ENCODE measurements at regions not wholly inside any gene's neighbourhood (a gene's known extent, or its start where the extent isn't known, plus 50 kb on each side); places are given as distances from the start of the nearest gene placed in this dataset.

- Histone ChIP-seq H2AFZ (replicated peaks; ENCODE audit: low read length, poor library complexity) (no peak overlapping the region), H3K79me1 (ENCODE audit: low read depth in 1 of 2, low read length in 2 of 2) (no peaks in the 10 kb centered on the region), H3K18ac (ENCODE audit: low read depth, low read length) (peak overlapping the region; percentile 74; the same call in 1 of the 2 replicates), H3K14ac (replicated peaks; ENCODE audit: low read depth, low read length) (no peak overlapping the region), H3K27me3 (ENCODE audit: control insufficient read depth, insufficient read depth, low read length) (no peaks in the 10 kb centered on the region), H4K8ac (ENCODE audit: low read depth in 2 of 2, low read length in 2 of 2) (no peak overlapping the region), H2BK5ac (ENCODE audit: low read depth, low read length, poor library complexity, severe bottlenecking) (no peak overlapping the region), H4K5ac (ENCODE audit: low read depth, low read length) (peak overlapping the region; percentile 74; the same call in 1 of the 2 replicates), H3K9ac (ENCODE audit: low read depth, low read length) (no peak overlapping the region), H3K27ac (ENCODE audit: insufficient read depth, low read length) (no peak overlapping the region), H4K20me1 (ENCODE audit: insufficient read depth, low read length) (no peaks in the 10 kb centered on the region), H3K4me3 (ENCODE audit: insufficient read depth, low read depth, low read length) (no peak overlapping the region), H2BK20ac (ENCODE audit: low read depth, low read length) (no peak overlapping the region), H2AK9ac (replicated peaks; ENCODE audit: low read depth, low read length, poor library complexity) (no peak overlapping the region), H3K9me3 (ENCODE audit: control insufficient read depth, insufficient read depth, low read length) (no peaks in the 10 kb centered on the region), H3K36me3 (ENCODE audit: control insufficient read depth, insufficient read depth, low read length) (no peaks in the 10 kb centered on the region), H4K91ac (ENCODE audit: insufficient read depth, low read depth, low read length) (no peak overlapping the region), H3K4me1 (ENCODE audit: control insufficient read depth, insufficient read depth, low read length) (no peaks in the 10 kb centered on the region), H3K23ac (ENCODE audit: low read depth, low read length) (no peak overlapping the region), H3K4me2 (ENCODE audit: low read depth, low read length) (peak overlapping the region; percentile 55; the same call in 1 of the 2 replicates), H3K4ac (ENCODE audit: low read depth, low read length) (no peak overlapping the region), H3K9me1 (ENCODE audit: insufficient read depth, low read length) (no peaks in the 10 kb centered on the region), H3K56ac (ENCODE audit: extremely low read depth, insufficient read depth, low read length) (no peak overlapping the region), H2BK15ac (ENCODE audit: low read depth, low read length) (no peak overlapping the region), H2AK5ac (ENCODE audit: low read depth, low read length) (no peak overlapping the region), H2BK120ac (ENCODE audit: low read depth, low read length) (no peak overlapping the region)
- in situ Hi-C loops (cut with MboI; ENCODE audit: low sequenced_read_pairs) (no loop called here), dilution Hi-C loops (cut with HindIII; ENCODE audit: low sequenced_read_pairs, unreplicated experiment) (no loop called here), intact Hi-C loops (cut with micrococcal nuclease) (no loop called here)
- TF ChIP-seq USF2 (IDR thresholded peaks at IDR 0.05; ENCODE audit: low read depth, low read length) (no peak), SMC3 (IDR thresholded peaks at IDR 0.05; ENCODE audit: low read depth, low read length) (no peak), RAD21 (IDR thresholded peaks at IDR 0.05; ENCODE audit: low read length) (no peak), FOS (IDR thresholded peaks at IDR 0.05; ENCODE audit: low read depth, low read length) (no peak), RCOR1 (IDR thresholded peaks at IDR 0.05; ENCODE audit: insufficient replicate concordance, low read length) (no peak), RFX5 (IDR thresholded peaks at IDR 0.05; ENCODE audit: low read depth, low read length) (no peak), MXI1 (IDR thresholded peaks at IDR 0.05; ENCODE audit: borderline replicate concordance, low read depth, low read length) (no peak), BHLHE40 (IDR thresholded peaks at IDR 0.05; ENCODE audit: low read depth, low read length) (no peak), CEBPB (IDR thresholded peaks at IDR 0.05; ENCODE audit: low read depth, low read length) (no peak)
- POLR2A ChIA-PET (ENCODE audit: unreplicated experiment) = no interaction called here
- no peak; the same call in 1 of the 2 replicates for ATAC-seq (ENCODE audit: low read depth)
- CTCF ChIA-PET = interaction anchor here (1.5 kb wide), 1 partner anchor 17 kb away, joined by 5 read pairs; no protein-coding TSS in a partner anchor
- no CpG with 5 or more reads among the region's 4 CpGs for WGBS, 2 experiments (ENCODE audit: extremely low coverage in 2 of 2, insufficient read length in 1 of 2)
- BruUV-seq (replicated peaks) = no TSS peak
- DNase-seq = peak; percentile 4
Measured at GRCh38 chr7:19351341-19352304, 206.4 kb upstream of the FERD3L start.
